ENCODE measurements at regions not wholly inside any gene's neighbourhood (a gene's known extent, or its start where the extent isn't known, plus 50 kb on each side); places are given as distances from the start of the nearest gene placed in this dataset.

DNA sequence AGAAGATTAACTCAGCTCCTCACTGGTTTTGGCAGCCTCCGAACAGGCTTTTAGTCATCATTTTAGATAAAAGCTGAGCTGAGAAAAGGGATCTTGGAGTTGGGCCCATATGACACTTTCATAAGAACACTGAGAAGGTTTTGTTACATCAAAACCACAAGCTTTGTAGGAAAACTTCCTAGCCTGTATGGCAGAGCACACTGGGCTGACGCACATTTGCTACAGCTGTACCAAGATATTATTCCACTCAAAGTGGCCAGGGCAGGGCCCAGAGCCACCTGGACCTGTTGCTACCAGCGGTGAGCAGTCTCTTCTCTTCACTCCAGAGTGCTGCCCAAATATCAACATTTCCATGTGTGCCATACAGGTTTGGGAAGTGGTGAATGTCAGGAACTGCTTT is 160.5 kb upstream of the CCDC54 start:
- TF ChIP-seq, protein P1, sequence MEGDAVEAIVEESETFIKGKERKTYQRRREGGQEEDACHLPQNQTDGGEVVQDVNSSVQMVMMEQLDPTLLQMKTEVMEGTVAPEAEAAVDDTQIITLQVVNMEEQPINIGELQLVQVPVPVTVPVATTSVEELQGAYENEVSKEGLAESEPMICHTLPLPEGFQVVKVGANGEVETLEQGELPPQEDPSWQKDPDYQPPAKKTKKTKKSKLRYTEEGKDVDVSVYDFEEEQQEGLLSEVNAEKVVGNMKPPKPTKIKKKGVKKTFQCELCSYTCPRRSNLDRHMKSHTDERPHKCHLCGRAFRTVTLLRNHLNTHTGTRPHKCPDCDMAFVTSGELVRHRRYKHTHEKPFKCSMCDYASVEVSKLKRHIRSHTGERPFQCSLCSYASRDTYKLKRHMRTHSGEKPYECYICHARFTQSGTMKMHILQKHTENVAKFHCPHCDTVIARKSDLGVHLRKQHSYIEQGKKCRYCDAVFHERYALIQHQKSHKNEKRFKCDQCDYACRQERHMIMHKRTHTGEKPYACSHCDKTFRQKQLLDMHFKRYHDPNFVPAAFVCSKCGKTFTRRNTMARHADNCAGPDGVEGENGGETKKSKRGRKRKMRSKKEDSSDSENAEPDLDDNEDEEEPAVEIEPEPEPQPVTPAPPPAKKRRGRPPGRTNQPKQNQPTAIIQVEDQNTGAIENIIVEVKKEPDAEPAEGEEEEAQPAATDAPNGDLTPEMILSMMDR (IDR thresholded peaks at IDR 0.05) = no peak
- no peak for TF ChIP-seq POLR2A (IDR thresholded peaks at IDR 0.05)

Data from Peyer's patch (tissue), 4 donors.